H1 (cell line): ENCODE measurements at regions not wholly inside any gene's neighbourhood (a gene's known extent, or its start where the extent isn't known, plus 50 kb on each side); places are given as distances from the start of the nearest gene placed in this dataset.

Experiments
- BACH1 ChIP-seq: IDR thresholded peaks from 2 replicates; pipeline ENCODE4 v1.6.1; 2012; ENCODE audit warnings: low read length, improper control_type of control experiment
- BRCA1 ChIP-seq: IDR thresholded peaks from 2 replicates; pipeline ENCODE4 v1.6.1; 2012; ENCODE audit warnings: low read depth, low read length, improper control_type of control experiment
- CHD7 ChIP-seq: fragments of 300-600 bp; sonication (generic); IDR thresholded peaks from 2 replicates; pipeline ENCODE4 v1.7.1; 2012; ENCODE audit warnings: low read length, moderate library complexity, mild to moderate bottlenecking, inconsistent platforms; ENCODE audit not compliant: insufficient replicate concordance
- CREB1 ChIP-seq: IDR thresholded peaks from 2 replicates; pipeline ENCODE4 v1.6.1; 2012; ENCODE audit warnings: inconsistent platforms
- GABPA ChIP-seq: IDR thresholded peaks from 2 replicates; pipeline ENCODE4 v1.6.1; 2011; ENCODE audit warnings: mild to moderate bottlenecking, low read length, moderate library complexity, borderline replicate concordance; ENCODE audit not compliant: insufficient read depth
- GTF2F1 ChIP-seq: IDR thresholded peaks from 2 replicates; pipeline ENCODE4 v1.6.1; 2012; ENCODE audit warnings: low read depth, low read length, improper control_type of control experiment, borderline replicate concordance
- POLR2A ChIP-seq, 2 experiments: IDR thresholded peaks; 1 replicate in 1 of 2; 2 replicates in 1 of 2; pipeline ENCODE4 v1.6.1; 2011; ENCODE audit warnings: low read depth in 2 of 2, low read length in 2 of 2, mild to moderate bottlenecking in 2 of 2; ENCODE audit errors: control extremely low read depth in 1 of 2
- SIX5 ChIP-seq: IDR thresholded peaks from 2 replicates; pipeline ENCODE4 v1.6.1; 2011; ENCODE audit warnings: mild to moderate bottlenecking, low read depth, low read length

- no peak for TF ChIP-seq CHD7
- TF ChIP-seq BRCA1: no peak
- TF ChIP-seq POLR2A (IDR thresholded peaks at IDR 0.05; ENCODE audit: control extremely low read depth in 1 of 2, low read depth in 2 of 2, low read length in 2 of 2): no peak
- no peak for TF ChIP-seq CREB1
- TF ChIP-seq BACH1: no peak
- no peak for TF ChIP-seq SIX5
- TF ChIP-seq GABPA: no peak
- no peak for TF ChIP-seq GTF2F1
Measured at GRCh38 chr15:81473946-81474345, 99.9 kb upstream of the TMC3 start (continued).
